Endothelial cell of umbilical vein (primary cell): ENCODE measurements at regions not wholly inside any gene's neighbourhood (a gene's known extent, or its start where the extent isn't known, plus 50 kb on each side); places are given as distances from the start of the nearest gene placed in this dataset.

Source experiments
- CTCF ChIP-seq, 2 donors: IDR thresholded peaks; 1 replicate in 1 of 2; 2 replicates in 1 of 2; pipeline ENCODE4 v1.5.1; 2011; ENCODE audit warnings: low read length in 2 of 2, mild to moderate bottlenecking in 2 of 2, moderate library complexity in 2 of 2, control low read depth in 1 of 2, inconsistent platforms in 1 of 2, low read depth in 1 of 2; ENCODE audit not compliant: insufficient read depth in 1 of 2; ENCODE audit errors: extremely low read depth in 1 of 2
- EZH2 ChIP-seq: IDR thresholded peaks from 2 replicates; pipeline ENCODE4 v1.6.1; 2012; ENCODE audit warnings: borderline replicate concordance, low read depth, mild to moderate bottlenecking, moderate library complexity, low read length, inconsistent platforms; ENCODE audit not compliant: severe bottlenecking
- FOS ChIP-seq: IDR thresholded peaks from 2 replicates; pipeline ENCODE4 v1.6.1; 2011; ENCODE audit warnings: mild to moderate bottlenecking, low read length, moderate library complexity, borderline replicate concordance; ENCODE audit not compliant: insufficient read depth
- GATA2 ChIP-seq: IDR thresholded peaks from 2 replicates; pipeline ENCODE4 v1.7.0; 2011; ENCODE audit warnings: low read depth, mild to moderate bottlenecking, moderate library complexity, mixed read lengths, low read length; ENCODE audit not compliant: insufficient read length, insufficient read depth
- JUN ChIP-seq: IDR thresholded peaks from 2 replicates; pipeline ENCODE4 v1.6.1; 2011; ENCODE audit warnings: borderline replicate concordance, low read depth; ENCODE audit not compliant: insufficient read length, insufficient read depth
- MAX ChIP-seq: IDR thresholded peaks from 2 replicates; pipeline ENCODE4 v1.6.1; 2011; ENCODE audit not compliant: insufficient read depth, insufficient read length
- MYC ChIP-seq: IDR thresholded peaks from one replicate; pipeline ENCODE4 v1.6.1; 2011; ENCODE audit warnings: mild to moderate bottlenecking, low read depth, low read length
- POLR2A ChIP-seq: IDR thresholded peaks from 2 replicates; pipeline ENCODE4 v1.6.1; 2012; ENCODE audit warnings: low read depth, mild to moderate bottlenecking, control low read depth, low read length
- POLR2AphosphoS5 ChIP-seq: IDR thresholded peaks from 2 replicates; pipeline ENCODE4 v1.6.1; 2012; ENCODE audit warnings: low read depth, mild to moderate bottlenecking, control low read depth, low read length, moderate library complexity; ENCODE audit not compliant: insufficient read depth

GRCh38 chr3:194080436-194080835 lies 55.5 kb upstream of the HES1 start:
- no peak for TF ChIP-seq MAX
- TF ChIP-seq CTCF (IDR thresholded peaks at IDR 0.05; ENCODE audit: extremely low read depth in 1 of 2, insufficient read depth in 1 of 2, low read depth in 1 of 2, low read length in 2 of 2) = no peak
- TF ChIP-seq POLR2A = no peak
- no peak for TF ChIP-seq EZH2
- TF ChIP-seq POLR2AphosphoS5 = no peak
- TF ChIP-seq GATA2 = no peak
- TF ChIP-seq JUN = no peak
- no peak for TF ChIP-seq MYC
- no peak for TF ChIP-seq FOS
